NT2/D1 (cell line): ENCODE measurements at regions not wholly inside any gene's neighbourhood (a gene's known extent, or its start where the extent isn't known, plus 50 kb on each side); places are given as distances from the start of the nearest gene placed in this dataset.

ENCODE experiments used
- YY1 ChIP-seq: IDR thresholded peaks from 2 replicates; pipeline ENCODE4 v1.6.1; 2011; ENCODE audit not compliant: insufficient read length, insufficient read depth
- ZNF274 ChIP-seq: IDR thresholded peaks from 2 replicates; pipeline ENCODE4 v1.6.1; 2011; ENCODE audit warnings: mild to moderate bottlenecking, low read depth, low read length

GRCh38 chr13:111622051-111622531 lies 301.6 kb downstream of the TEX29 start:
- TF ChIP-seq ZNF274, result no peak
- TF ChIP-seq YY1, result no peak
